ENCODE measurements at regions not wholly inside any gene's neighbourhood (a gene's known extent, or its start where the extent isn't known, plus 50 kb on each side); places are given as distances from the start of the nearest gene placed in this dataset.

DNA sequence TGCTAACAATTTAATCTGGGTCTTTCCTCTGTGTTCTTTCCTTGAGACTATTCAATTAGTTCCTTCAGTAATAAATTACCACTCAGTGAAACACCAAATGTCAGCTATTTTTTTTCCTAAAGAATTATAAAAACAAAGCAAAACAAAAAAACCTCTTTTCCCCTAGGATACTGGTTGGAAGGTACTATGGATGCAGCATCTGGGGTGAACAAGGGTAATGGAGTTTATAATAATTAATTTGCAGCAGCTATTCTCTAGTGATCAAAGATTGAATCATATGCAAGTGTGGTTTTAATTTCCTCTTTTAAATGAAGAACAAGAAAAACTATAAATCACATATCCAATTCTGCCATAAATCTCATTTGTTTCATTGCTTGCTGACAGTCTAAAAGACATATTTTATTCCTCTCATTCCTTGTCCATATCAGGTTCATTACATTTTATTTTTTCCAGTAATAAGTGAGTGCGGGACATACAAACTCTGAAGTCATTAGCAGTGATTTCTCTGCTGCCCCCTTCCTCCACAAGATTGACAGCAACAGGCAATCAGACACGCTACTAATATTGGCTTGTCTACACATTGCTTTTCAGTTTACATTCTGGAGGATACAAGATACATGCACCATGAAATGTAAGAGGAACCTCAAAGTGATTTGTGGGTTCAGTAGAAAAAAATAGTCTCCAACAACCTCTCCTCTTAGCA is 1093.4 kb upstream of the SLIT2 start:
- in situ Hi-C loops (cut with HindIII; ENCODE audit: extremely low pct_ligation_motif_present, low pct_unique_long_range_greater_than_20kb), result no loop called here
- Histone ChIP-seq H3K4me3 (replicated peaks in 1 of 3; ENCODE audit: insufficient read depth in 1 of 3, low read depth in 2 of 3, low read length in 3 of 3) (no peak overlapping the region), H3K27ac (ENCODE audit: extremely low read length, insufficient read depth, low read length) (no peak overlapping the region), H2AFZ (ENCODE audit: low read length) (no peak overlapping the region), H3K27me3 (ENCODE audit: control insufficient read depth in 1 of 2, insufficient read depth in 2 of 2, low read length in 2 of 2) (no peaks in the 10 kb centered on the region), H3K4me1 (ENCODE audit: insufficient read depth, low read length) (no peaks in the 10 kb centered on the region), H3K9me3 (ENCODE audit: low read length) (peaks cover 87% of the 10 kb centered on the region), H3K4me2 (ENCODE audit: low read depth, low read length) (no peak overlapping the region), H3K9ac (ENCODE audit: insufficient read depth, low read depth, low read length) (no peak overlapping the region), H3K79me2 (ENCODE audit: insufficient read depth, low read length) (no peaks in the 10 kb centered on the region), H3K36me3 (replicated peaks in 1 of 2; ENCODE audit: control insufficient read depth in 1 of 2, insufficient read depth in 2 of 2, low read length in 2 of 2) (no peaks in the 10 kb centered on the region), H4K20me1 (ENCODE audit: insufficient read depth, low read length) (no peaks in the 10 kb centered on the region)
- intact Hi-C loops (cut with micrococcal nuclease; ENCODE audit: unreplicated experiment), result no loop called here
- FAIRE-seq, result no peak
- no peak for ATAC-seq
- CTCF ChIA-PET (ENCODE audit: low intra/inter-chr PET ratio, low total read pairs), result no interaction called here
- POLR2A ChIA-PET, result no interaction called here
- BruUV-seq (replicated peaks), result no TSS peak
- WGBS (ENCODE audit: low lambda C conversion rate), result 0% methylated on average over 2 of the region's 2 CpGs
- no peak for DNase-seq (ENCODE audit: low spot score)
- TF ChIP-seq SIN3B (IDR thresholded peaks at IDR 0.05; ENCODE audit: low read length) (no peak), HOXD1 (CRISPR knock-in tag; IDR thresholded peaks at IDR 0.05) (no peak), PRMT3 (CRISPR knock-in tag; IDR thresholded peaks at IDR 0.05; ENCODE audit: borderline replicate concordance, low read depth) (no peak), RELA (CRISPR knock-in tag; IDR thresholded peaks at IDR 0.05) (no peak), ZNF773 (CRISPR knock-in tag; IDR thresholded peaks at IDR 0.05; ENCODE audit: borderline replicate concordance) (no peak), CBX5 (CRISPR knock-in tag; IDR thresholded peaks at IDR 0.05; ENCODE audit: borderline replicate concordance) (no peak), KLF15 (CRISPR knock-in tag; IDR thresholded peaks at IDR 0.05; ENCODE audit: borderline replicate concordance) (no peak)
- TF ChIP-seq, protein P1, sequence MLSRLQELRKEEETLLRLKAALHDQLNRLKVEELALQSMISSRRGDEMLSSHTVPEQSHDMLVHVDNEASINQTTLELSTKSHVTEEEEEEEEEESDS (CRISPR knock-in tag; IDR thresholded peaks at IDR 0.05; ENCODE audit: borderline replicate concordance), result no peak
- TF ChIP-seq, protein P2, sequence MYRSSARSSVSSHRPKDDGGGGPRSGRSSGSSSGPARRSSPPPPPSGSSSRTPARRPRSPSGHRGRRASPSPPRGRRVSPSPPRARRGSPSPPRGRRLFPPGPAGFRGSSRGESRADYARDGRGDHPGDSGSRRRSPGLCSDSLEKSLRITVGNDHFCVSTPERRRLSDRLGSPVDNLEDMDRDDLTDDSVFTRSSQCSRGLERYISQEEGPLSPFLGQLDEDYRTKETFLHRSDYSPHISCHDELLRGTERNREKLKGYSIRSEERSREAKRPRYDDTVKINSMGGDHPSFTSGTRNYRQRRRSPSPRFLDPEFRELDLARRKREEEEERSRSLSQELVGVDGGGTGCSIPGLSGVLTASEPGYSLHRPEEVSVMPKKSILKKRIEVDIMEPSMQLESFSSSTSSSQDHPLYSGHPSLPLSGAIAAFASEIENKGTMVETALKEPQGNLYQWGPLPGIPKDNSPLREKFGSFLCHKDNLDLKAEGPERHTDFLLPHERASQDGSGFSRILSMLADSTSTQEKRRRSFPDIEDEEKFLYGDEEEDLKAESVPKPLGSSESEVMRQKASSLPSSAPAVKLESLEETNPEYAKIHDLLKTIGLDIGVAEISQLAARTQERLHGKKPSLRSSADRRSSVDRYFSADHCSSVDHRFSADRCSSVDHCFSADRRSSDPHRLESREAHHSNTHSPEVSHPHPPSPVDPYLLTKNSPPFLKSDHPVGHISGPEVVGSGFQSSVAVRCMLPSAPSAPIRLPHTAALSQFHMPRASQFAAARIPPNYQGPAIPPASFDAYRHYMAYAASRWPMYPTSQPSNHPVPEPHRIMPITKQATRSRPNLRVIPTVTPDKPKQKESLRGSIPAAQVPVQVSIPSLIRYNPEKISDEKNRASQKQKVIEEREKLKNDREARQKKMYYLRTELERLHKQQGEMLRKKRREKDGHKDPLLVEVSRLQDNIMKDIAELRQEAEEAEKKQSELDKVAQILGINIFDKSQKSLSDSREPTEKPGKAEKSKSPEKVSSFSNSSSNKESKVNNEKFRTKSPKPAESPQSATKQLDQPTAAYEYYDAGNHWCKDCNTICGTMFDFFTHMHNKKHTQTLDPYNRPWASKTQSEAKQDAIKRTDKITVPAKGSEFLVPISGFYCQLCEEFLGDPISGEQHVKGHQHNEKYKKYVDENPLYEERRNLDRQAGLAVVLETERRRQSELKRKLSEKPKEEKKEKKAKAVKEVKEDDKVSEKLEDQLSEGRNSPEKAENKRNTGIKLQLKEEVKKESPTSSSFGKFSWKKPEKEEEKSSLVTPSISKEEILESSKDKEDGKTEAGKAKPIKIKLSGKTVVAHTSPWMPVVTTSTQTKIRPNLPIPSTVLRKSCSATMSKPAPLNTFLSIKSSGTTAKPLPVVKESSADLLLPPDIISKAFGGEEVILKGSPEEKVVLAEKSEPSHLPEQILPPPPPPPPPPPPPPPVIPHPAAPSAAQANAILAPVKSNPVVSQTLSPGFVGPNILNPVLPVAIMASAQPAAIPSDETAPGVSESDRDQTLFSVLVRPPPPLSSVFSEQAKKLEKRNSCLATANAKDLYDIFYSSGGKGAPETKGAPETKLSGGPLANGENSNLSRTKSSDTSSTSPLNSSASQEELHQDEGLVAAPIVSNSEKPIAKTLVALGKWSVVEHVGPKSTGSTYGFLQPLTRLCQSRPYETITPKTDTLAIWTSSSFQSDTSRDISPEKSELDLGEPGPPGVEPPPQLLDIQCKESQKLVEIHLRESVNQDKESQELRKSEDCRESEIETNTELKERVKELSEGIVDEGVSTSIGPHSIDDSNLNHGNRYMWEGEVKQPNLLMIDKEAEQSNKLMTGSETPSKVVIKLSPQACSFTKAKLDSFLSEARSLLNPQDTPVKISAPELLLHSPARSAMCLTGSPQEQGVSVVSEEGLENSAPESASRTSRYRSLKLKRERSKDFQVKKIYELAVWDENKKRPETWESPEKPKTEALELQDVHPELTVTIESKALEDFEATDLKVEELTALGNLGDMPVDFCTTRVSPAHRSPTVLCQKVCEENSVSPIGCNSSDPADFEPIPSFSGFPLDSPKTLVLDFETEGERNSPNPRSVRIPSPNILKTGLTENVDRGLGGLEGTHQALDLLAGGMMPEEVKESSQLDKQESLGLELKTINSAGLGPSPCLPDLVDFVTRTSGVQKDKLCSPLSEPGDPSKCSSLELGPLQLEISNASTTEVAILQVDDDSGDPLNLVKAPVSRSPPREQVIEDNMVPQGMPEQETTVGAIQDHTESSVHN (CRISPR knock-in tag; IDR thresholded peaks at IDR 0.05), result no peak
- TF ChIP-seq, protein P3, sequence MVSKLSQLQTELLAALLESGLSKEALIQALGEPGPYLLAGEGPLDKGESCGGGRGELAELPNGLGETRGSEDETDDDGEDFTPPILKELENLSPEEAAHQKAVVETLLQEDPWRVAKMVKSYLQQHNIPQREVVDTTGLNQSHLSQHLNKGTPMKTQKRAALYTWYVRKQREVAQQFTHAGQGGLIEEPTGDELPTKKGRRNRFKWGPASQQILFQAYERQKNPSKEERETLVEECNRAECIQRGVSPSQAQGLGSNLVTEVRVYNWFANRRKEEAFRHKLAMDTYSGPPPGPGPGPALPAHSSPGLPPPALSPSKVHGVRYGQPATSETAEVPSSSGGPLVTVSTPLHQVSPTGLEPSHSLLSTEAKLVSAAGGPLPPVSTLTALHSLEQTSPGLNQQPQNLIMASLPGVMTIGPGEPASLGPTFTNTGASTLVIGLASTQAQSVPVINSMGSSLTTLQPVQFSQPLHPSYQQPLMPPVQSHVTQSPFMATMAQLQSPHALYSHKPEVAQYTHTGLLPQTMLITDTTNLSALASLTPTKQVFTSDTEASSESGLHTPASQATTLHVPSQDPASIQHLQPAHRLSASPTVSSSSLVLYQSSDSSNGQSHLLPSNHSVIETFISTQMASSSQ (IDR thresholded peaks at IDR 0.05; ENCODE audit: low read depth), result no peak
- TF ChIP-seq, protein P3 (CRISPR knock-in tag; IDR thresholded peaks at IDR 0.05; ENCODE audit: borderline replicate concordance), result no peak

All from HepG2 (cell line).